ENCODE measurements at regions not wholly inside any gene's neighbourhood (a gene's known extent, or its start where the extent isn't known, plus 50 kb on each side); places are given as distances from the start of the nearest gene placed in this dataset.

- no peak for TF ChIP-seq POLR2A (IDR thresholded peaks at IDR 0.05)
- TF ChIP-seq POLR2AphosphoS5 (IDR thresholded peaks at IDR 0.05; ENCODE audit: insufficient read depth in 1 of 2, low read depth in 1 of 2) = no peak
- Histone ChIP-seq H3K4me3 (no peak overlapping the region), H3K9me3 (no peaks in the 10 kb centered on the region), H3K36me3 (no peaks in the 10 kb centered on the region), H3K4me1 (peaks cover 20% of the 10 kb centered on the region), H3K27me3 (no peaks in the 10 kb centered on the region), H3K27ac (no peak overlapping the region)
- intact Hi-C loops (cut with DNase I) = no loop called here
- DNase-seq (ENCODE audit: extremely low spot score in 2 of 2) = no peak
These were observed 79.8 kb downstream of the RHOB start for GRCh38 chr2:20526708-20527107.

GRCh38 chr2:20528713-20529112 lies 81.8 kb downstream of the RHOB start:
- no peaks in the 10 kb centered on the region for H3K9me3 ChIP-seq
- intact Hi-C loops (cut with DNase I) = no loop called here
- TF ChIP-seq POLR2A (IDR thresholded peaks at IDR 0.05) (no peak), POLR2AphosphoS5 (IDR thresholded peaks at IDR 0.05; ENCODE audit: insufficient read depth in 1 of 2, low read depth in 1 of 2) (no peak), CTCF (IDR thresholded peaks at IDR 0.05) (no peak)
- H3K27ac ChIP-seq = no peak overlapping the region
- DNase-seq (ENCODE audit: extremely low spot score in 2 of 2) = no peak
- no peaks in the 10 kb centered on the region for H3K27me3 ChIP-seq
- peaks cover 20% of the 10 kb centered on the region for H3K4me1 ChIP-seq
- H3K36me3 ChIP-seq = no peaks in the 10 kb centered on the region
- H3K4me3 ChIP-seq = no peak overlapping the region

- peaks cover 3% of the 10 kb centered on the region for H3K4me1 ChIP-seq
These were observed 83.6 kb downstream of the RHOB start for GRCh38 chr2:20530520-20530919.

GRCh38 chr2:20531633-20532262 lies 84.9 kb downstream of the RHOB start:
- DNase-seq (ENCODE audit: extremely low spot score in 2 of 2) = no peak
- H3K4me1 ChIP-seq = no peaks in the 10 kb centered on the region
- H3K27me3 ChIP-seq = no peaks in the 10 kb centered on the region
- no peak overlapping the region for H3K4me3 ChIP-seq
- no peaks in the 10 kb centered on the region for H3K36me3 ChIP-seq
- intact Hi-C loops (cut with DNase I) = no loop called here
- H3K27ac ChIP-seq = no peak overlapping the region
- TF ChIP-seq POLR2AphosphoS5 (IDR thresholded peaks at IDR 0.05; ENCODE audit: insufficient read depth in 1 of 2, low read depth in 1 of 2) (no peak), CTCF (IDR thresholded peaks at IDR 0.05) (no peak), POLR2A (IDR thresholded peaks at IDR 0.05) (no peak)
- H3K9me3 ChIP-seq = no peaks in the 10 kb centered on the region

More at GRCh38 chr2:20530520-20530919, 83.6 kb downstream of the RHOB start:
- Histone ChIP-seq H3K9me3 (no peaks in the 10 kb centered on the region), H3K27me3 (no peaks in the 10 kb centered on the region), H3K4me3 (no peak overlapping the region), H3K36me3 (no peaks in the 10 kb centered on the region), H3K27ac (no peak overlapping the region)
- TF ChIP-seq CTCF (IDR thresholded peaks at IDR 0.05) (no peak), POLR2AphosphoS5 (IDR thresholded peaks at IDR 0.05; ENCODE audit: insufficient read depth in 1 of 2, low read depth in 1 of 2) (no peak), POLR2A (IDR thresholded peaks at IDR 0.05) (no peak)
- no peak for DNase-seq (ENCODE audit: extremely low spot score in 2 of 2)
- intact Hi-C loops (cut with DNase I) = no loop called here

- H3K27ac ChIP-seq = no peak overlapping the region
- no peaks in the 10 kb centered on the region for H3K36me3 ChIP-seq
- no peaks in the 10 kb centered on the region for H3K27me3 ChIP-seq
- H3K4me3 ChIP-seq = no peak overlapping the region
- H3K4me1 ChIP-seq = no peaks in the 10 kb centered on the region
- no peak for TF ChIP-seq POLR2A (IDR thresholded peaks at IDR 0.05)
- no peak for TF ChIP-seq POLR2AphosphoS5 (IDR thresholded peaks at IDR 0.05; ENCODE audit: insufficient read depth in 1 of 2, low read depth in 1 of 2)
- no peak for TF ChIP-seq CTCF (IDR thresholded peaks at IDR 0.05)
- no peak for DNase-seq (ENCODE audit: extremely low spot score in 2 of 2)
- no peaks in the 10 kb centered on the region for H3K9me3 ChIP-seq
- intact Hi-C loops (cut with DNase I) = no loop called here
These were observed 86.0 kb downstream of the RHOB start for GRCh38 chr2:20532634-20533437.

Data from vagina (tissue), 2 donors.